ENCODE measurements at regions not wholly inside any gene's neighbourhood (a gene's known extent, or its start where the extent isn't known, plus 50 kb on each side); places are given as distances from the start of the nearest gene placed in this dataset.

DNA sequence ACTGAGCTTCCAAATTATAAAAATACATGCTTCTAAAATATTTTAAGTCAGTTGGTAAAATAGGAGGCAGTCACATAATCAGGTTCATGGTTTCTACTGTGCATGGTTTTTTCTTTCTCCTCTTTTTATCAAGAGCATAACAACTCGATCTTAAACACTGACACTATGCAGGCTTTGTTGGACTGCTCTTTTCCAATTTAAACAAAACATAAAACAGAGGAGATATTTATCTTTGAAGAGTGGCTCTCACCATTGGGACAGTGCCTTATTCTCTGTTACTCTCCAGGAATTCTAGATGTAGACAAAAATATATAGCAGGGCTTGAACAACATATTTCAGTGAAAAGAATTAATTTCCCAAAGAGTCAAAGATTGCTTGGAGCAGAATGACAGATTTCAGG, 883.5 kb upstream of the ADGRL2 start (continued):
- no peak for TF ChIP-seq TAF7 (optimal IDR thresholded peaks at IDR 0.05; ENCODE audit: borderline replicate concordance, low read depth, low read length)
- TF ChIP-seq BRCA1 (IDR thresholded peaks at IDR 0.05; ENCODE audit: low read depth, low read length) = no peak
- no peak for TF ChIP-seq TCF12 (IDR thresholded peaks at IDR 0.05; ENCODE audit: low read depth, low read length)
- TF ChIP-seq SRF (IDR thresholded peaks at IDR 0.05; ENCODE audit: low read depth, low read length) = no peak
- no peak for TF ChIP-seq HDAC6 (IDR thresholded peaks at IDR 0.05; ENCODE audit: low read depth, low read length)
- TF ChIP-seq CBX8 (IDR thresholded peaks at IDR 0.05; ENCODE audit: borderline replicate concordance, low read depth, low read length) = no peak
- TF ChIP-seq RAD21 (IDR thresholded peaks at IDR 0.05 in 1 of 2, conservative IDR thresholded peaks at IDR 0.05 in 1 of 2; ENCODE audit: low read depth in 2 of 2, low read length in 2 of 2) = no peak
- no peak for TF ChIP-seq CTBP2 (IDR thresholded peaks at IDR 0.05; ENCODE audit: borderline replicate concordance, insufficient read depth, insufficient read length, low read length)

Data from H1 (cell line).